Ecto neural progenitor cell (in vitro differentiated cells): ENCODE measurements at regions not wholly inside any gene's neighbourhood (a gene's known extent, or its start where the extent isn't known, plus 50 kb on each side); places are given as distances from the start of the nearest gene placed in this dataset.
"Not testable (repeated sequence)": the region's sequence is repeated elsewhere in the genome, so short reads cannot be mapped to it uniquely, and the experiment has no call there.

Experiments
- DNase-seq: peaks from one replicate; pipeline ENCODE4 v3.0.0-alpha.2; 2018; ENCODE audit warnings: low spot score

- DNase-seq = not testable (repeated sequence)
These were observed 61.2 kb upstream of the ZNF322 start for GRCh38 chr6:26720663-26721218.

- not testable (repeated sequence) for DNase-seq
These were observed 70.6 kb upstream of the ZNF322 start for GRCh38 chr6:26730019-26730766.

GRCh38 chr6:26734776-26735472, 75.4 kb upstream of the ZNF322 start:
- not testable (repeated sequence) for DNase-seq

GRCh38 chr6:26739811-26740210, 80.3 kb upstream of the ZNF322 start:
- no peak for DNase-seq

- peak; percentile 72 for DNase-seq
These were observed 83.7 kb upstream of the ZNF322 start for GRCh38 chr6:26743157-26743821.

GRCh38 chr6:26743941-26744699, 84.6 kb upstream of the ZNF322 start:
- peak; percentile 46 for DNase-seq

GRCh38 chr6:26744837-26745282, 85.3 kb upstream of the ZNF322 start:
- DNase-seq = not testable (repeated sequence)

GRCh38 chr6:26745964-26746363, 86.4 kb upstream of the ZNF322 start:
- not testable (repeated sequence) for DNase-seq

- not testable (repeated sequence) for DNase-seq
These were observed 89.7 kb upstream of the ZNF322 start for GRCh38 chr6:26749126-26749758.

GRCh38 chr6:26749759-26750126, 90.2 kb upstream of the ZNF322 start:
- DNase-seq = not testable (repeated sequence)

GRCh38 chr6:26754212-26754611, 94.7 kb upstream of the ZNF322 start:
- DNase-seq = no peak

GRCh38 chr6:26754801-26755200, 95.3 kb upstream of the ZNF322 start:
- DNase-seq = not testable (repeated sequence)

- DNase-seq = peak; percentile 53
These were observed 96.7 kb upstream of the ZNF322 start for GRCh38 chr6:26756067-26756805.

GRCh38 chr6:26766203-26766902, 106.8 kb upstream of the ZNF322 start:
- DNase-seq = not testable (repeated sequence)

- not testable (repeated sequence) for DNase-seq
These were observed 111.6 kb upstream of the ZNF322 start for GRCh38 chr6:26770941-26771666.

GRCh38 chr6:26773414-26773813, 113.9 kb upstream of the ZNF322 start:
- not testable (repeated sequence) for DNase-seq

GRCh38 chr6:26780563-26780962, 121.0 kb upstream of the ZNF322 start:
- DNase-seq = not testable (repeated sequence)

GRCh38 chr6:26795474-26796307, 136.1 kb upstream of the ZNF322 start:
- DNase-seq = not testable (repeated sequence)
